ENCODE measurements at regions not wholly inside any gene's neighbourhood (a gene's known extent, or its start where the extent isn't known, plus 50 kb on each side); places are given as distances from the start of the nearest gene placed in this dataset.

DNA sequence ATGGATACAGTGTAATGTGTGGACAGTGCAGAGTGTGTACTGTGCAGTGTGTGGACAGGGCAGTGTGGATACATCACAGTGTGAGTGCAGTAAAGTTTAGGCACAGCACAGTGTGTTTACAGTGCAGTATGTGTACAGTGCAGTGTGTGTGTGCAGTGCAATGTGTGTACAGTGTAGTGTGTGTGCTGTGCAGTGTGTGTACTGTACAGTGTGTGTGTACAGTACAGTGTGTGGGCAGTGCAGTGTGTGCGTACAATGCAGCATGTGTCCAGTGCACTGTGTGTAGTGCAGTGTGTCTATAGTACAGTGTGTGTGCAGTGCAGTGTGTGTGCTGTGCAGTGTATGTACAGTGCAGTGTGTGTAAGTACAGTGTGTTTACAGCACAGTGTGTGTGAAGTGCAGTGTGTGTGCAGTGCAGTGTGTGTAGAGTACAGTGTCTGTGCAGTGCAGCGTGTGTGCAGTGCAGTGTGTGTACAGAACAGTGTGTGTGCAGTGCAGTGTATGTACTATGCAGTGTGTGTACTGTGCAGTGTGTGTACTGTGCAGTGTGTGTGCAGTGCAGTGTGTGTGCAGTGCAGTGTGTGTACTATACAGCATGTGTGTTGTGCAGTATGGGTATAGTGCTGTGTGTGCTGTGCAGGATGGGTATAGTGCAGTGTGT lies 385.2 kb downstream of the KIF16B start (continued):
- TF ChIP-seq, protein P1, sequence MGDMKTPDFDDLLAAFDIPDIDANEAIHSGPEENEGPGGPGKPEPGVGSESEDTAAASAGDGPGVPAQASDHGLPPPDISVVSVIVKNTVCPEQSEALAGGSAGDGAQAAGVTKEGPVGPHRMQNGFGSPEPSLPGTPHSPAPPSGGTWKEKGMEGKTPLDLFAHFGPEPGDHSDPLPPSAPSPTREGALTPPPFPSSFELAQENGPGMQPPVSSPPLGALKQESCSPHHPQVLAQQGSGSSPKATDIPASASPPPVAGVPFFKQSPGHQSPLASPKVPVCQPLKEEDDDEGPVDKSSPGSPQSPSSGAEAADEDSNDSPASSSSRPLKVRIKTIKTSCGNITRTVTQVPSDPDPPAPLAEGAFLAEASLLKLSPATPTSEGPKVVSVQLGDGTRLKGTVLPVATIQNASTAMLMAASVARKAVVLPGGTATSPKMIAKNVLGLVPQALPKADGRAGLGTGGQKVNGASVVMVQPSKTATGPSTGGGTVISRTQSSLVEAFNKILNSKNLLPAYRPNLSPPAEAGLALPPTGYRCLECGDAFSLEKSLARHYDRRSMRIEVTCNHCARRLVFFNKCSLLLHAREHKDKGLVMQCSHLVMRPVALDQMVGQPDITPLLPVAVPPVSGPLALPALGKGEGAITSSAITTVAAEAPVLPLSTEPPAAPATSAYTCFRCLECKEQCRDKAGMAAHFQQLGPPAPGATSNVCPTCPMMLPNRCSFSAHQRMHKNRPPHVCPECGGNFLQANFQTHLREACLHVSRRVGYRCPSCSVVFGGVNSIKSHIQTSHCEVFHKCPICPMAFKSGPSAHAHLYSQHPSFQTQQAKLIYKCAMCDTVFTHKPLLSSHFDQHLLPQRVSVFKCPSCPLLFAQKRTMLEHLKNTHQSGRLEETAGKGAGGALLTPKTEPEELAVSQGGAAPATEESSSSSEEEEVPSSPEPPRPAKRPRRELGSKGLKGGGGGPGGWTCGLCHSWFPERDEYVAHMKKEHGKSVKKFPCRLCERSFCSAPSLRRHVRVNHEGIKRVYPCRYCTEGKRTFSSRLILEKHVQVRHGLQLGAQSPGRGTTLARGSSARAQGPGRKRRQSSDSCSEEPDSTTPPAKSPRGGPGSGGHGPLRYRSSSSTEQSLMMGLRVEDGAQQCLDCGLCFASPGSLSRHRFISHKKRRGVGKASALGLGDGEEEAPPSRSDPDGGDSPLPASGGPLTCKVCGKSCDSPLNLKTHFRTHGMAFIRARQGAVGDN (IDR thresholded peaks at IDR 0.05), result no peak
- no peak for TF ChIP-seq SREBF1 (IDR thresholded peaks at IDR 0.05; ENCODE audit: low read length)
- TF ChIP-seq RAD21 (IDR thresholded peaks at IDR 0.05; ENCODE audit: insufficient read depth, low read depth, low read length), result no peak
- TF ChIP-seq CEBPB (IDR thresholded peaks at IDR 0.05; ENCODE audit: borderline replicate concordance in 1 of 2, low read depth in 2 of 2, low read length in 2 of 2), result no peak
- no peak for TF ChIP-seq SUZ12 (IDR thresholded peaks at IDR 0.05; ENCODE audit: unreplicated experiment)
- no peak for TF ChIP-seq NFYB (IDR thresholded peaks at IDR 0.05; ENCODE audit: insufficient read depth, low read depth, low read length)
- TF ChIP-seq ATF7 (IDR thresholded peaks at IDR 0.05; ENCODE audit: low read depth), result no peak
- TF ChIP-seq, protein P2, sequence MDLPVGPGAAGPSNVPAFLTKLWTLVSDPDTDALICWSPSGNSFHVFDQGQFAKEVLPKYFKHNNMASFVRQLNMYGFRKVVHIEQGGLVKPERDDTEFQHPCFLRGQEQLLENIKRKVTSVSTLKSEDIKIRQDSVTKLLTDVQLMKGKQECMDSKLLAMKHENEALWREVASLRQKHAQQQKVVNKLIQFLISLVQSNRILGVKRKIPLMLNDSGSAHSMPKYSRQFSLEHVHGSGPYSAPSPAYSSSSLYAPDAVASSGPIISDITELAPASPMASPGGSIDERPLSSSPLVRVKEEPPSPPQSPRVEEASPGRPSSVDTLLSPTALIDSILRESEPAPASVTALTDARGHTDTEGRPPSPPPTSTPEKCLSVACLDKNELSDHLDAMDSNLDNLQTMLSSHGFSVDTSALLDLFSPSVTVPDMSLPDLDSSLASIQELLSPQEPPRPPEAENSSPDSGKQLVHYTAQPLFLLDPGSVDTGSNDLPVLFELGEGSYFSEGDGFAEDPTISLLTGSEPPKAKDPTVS (IDR thresholded peaks at IDR 0.05; ENCODE audit: low read depth, low read length), result no peak
- TF ChIP-seq CBFB (IDR thresholded peaks at IDR 0.05; ENCODE audit: low read depth), result no peak
